Astrocyte (in vitro differentiated cells and primary cell): ENCODE measurements at regions not wholly inside any gene's neighbourhood (a gene's known extent, or its start where the extent isn't known, plus 50 kb on each side); places are given as distances from the start of the nearest gene placed in this dataset.

Experiments
- EZH2 ChIP-seq: IDR thresholded peaks from 2 replicates; pipeline ENCODE4 v1.6.1; 2012; ENCODE audit warnings: mild to moderate bottlenecking, low read length, inconsistent platforms; ENCODE audit not compliant: insufficient read depth
- TF ChIP-seq, protein P1 (sequence below): IDR thresholded peaks from 2 replicates; pipeline ENCODE4 v1.5.1; 2011; ENCODE audit warnings: low read depth, mild to moderate bottlenecking, inconsistent platforms, low read length, moderate library complexity; ENCODE audit not compliant: insufficient read depth

DNA sequence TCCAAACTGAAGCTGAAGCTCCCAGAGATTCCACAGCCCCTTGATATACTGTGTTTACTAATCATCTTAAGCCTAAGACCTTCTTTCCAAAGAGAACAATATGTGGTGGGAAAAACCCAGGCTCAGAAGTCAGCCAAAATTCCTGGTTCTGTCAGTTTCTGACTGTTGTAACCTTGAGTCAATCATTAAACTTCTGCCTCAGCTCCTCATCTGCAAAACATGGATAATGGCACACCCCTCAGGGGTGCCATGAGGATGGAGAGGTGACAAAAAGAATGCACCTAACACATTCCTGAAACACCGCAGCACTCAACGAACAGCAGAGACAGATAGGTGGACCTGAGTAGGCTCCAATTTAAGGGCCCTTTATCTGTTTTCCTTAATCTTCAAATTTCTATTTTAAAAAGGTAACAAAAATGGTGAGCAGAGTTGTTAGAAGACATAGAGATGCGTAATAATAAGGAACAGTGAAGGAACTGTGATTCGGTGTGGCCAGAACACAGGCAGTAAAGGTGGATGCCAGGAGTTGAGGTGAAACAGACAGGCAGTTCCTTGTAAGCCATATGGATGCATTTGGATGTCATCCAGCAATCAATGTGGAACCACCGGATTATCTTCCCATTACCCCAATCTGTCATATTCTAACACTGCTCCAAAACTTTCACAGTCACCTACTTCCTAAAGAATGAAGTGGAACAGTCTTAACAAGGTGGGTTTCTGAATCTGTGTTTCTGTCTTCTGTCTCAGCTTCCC is 56.6 kb upstream of the DOCK9 start:
- TF ChIP-seq, protein P1, sequence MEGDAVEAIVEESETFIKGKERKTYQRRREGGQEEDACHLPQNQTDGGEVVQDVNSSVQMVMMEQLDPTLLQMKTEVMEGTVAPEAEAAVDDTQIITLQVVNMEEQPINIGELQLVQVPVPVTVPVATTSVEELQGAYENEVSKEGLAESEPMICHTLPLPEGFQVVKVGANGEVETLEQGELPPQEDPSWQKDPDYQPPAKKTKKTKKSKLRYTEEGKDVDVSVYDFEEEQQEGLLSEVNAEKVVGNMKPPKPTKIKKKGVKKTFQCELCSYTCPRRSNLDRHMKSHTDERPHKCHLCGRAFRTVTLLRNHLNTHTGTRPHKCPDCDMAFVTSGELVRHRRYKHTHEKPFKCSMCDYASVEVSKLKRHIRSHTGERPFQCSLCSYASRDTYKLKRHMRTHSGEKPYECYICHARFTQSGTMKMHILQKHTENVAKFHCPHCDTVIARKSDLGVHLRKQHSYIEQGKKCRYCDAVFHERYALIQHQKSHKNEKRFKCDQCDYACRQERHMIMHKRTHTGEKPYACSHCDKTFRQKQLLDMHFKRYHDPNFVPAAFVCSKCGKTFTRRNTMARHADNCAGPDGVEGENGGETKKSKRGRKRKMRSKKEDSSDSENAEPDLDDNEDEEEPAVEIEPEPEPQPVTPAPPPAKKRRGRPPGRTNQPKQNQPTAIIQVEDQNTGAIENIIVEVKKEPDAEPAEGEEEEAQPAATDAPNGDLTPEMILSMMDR: no peak
- no peak for TF ChIP-seq EZH2
